HCT116 (cell line): ENCODE measurements at regions not wholly inside any gene's neighbourhood (a gene's known extent, or its start where the extent isn't known, plus 50 kb on each side); places are given as distances from the start of the nearest gene placed in this dataset.

ENCODE experiments used
- ATAC-seq: fragments of 200-7000 bp; cut with Tn5 transposase; 2 replicates; pipeline ENCODE4 v1.9.1; 2020; ENCODE audit warnings: mild to moderate bottlenecking, moderate library complexity
- BruUV-seq: library from RNA; stranded (reverse); fragments of 400-500 nt; replicated peaks from 2 replicates; lab custom pipeline; 2021; lab: Mats Ljungman, UMichigan
- CTCF ChIA-PET: fragments of 300-600 bp; sonication (Branson Sonifier 250); formaldehyde crosslinking; loops from one replicate; lab custom pipeline; 2021; ENCODE audit warnings: antibody characterized with exemption; lab: Charles Lee
- POLR2A ChIA-PET: fragments of 300-600, 350-600 bp; sonication (Branson Sonifier 250); formaldehyde crosslinking; loops from one replicate; lab custom pipeline; 2021; ENCODE audit warnings: antibody characterized with exemption; lab: Charles Lee
- RAD21 ChIA-PET, 2 experiments: fragments of 300-600 bp; sonication (Branson Sonifier 250); formaldehyde crosslinking; loops; one replicate each; lab custom pipeline; 2023; ENCODE audit warnings: low total read pairs in 2 of 2; ENCODE audit not compliant: uncharacterized antibody in 2 of 2, unreplicated experiment in 2 of 2, low non-redundant PET in 1 of 2; lab: Charles Lee
- DNase-seq: peaks from one replicate; pipeline ENCODE4 v3.0.0-alpha.2; 2010; ENCODE audit warnings: low read depth, low spot score
- H2AFZ ChIP-seq: fragments of 200-600 bp; shearing (Covaris generic), sonication (generic); 2 replicates; pipeline ENCODE4 v1.6.1; 2017; ENCODE audit warnings: low read depth, mixed run types, mixed read lengths, antibody characterized with exemption, low read length; ENCODE audit not compliant: poor library complexity, severe bottlenecking
- H3K27ac ChIP-seq: 2 replicates; pipeline ENCODE4 v1.5.1; 2012; ENCODE audit warnings: low read depth, low read length
- H3K27me3 ChIP-seq: fragments of 200-600 bp; sonication (generic); 2 replicates; pipeline ENCODE4 v1.6.1; 2016; ENCODE audit warnings: mixed run types, low read length, mixed read lengths; ENCODE audit not compliant: insufficient read depth
- H3K36me3 ChIP-seq, 2 experiments: fragments of 200-500 bp in 1 of 2; fragments of 200-600 bp in 1 of 2; sonication (Bioruptor generic) in 1 of 2; sonication (generic) in 1 of 2; 2 replicates each; pipeline versions ENCODE4 v1.5.1 to v1.6.1; 2014 to 2016; ENCODE audit warnings: low read length in 2 of 2, inconsistent platforms in 1 of 2, mixed read lengths in 1 of 2, mixed run types in 1 of 2; ENCODE audit not compliant: insufficient read depth in 2 of 2, control insufficient read depth in 1 of 2
- H3K4me1 ChIP-seq, 2 experiments: fragments of 200-600 bp in 1 of 2; sonication (generic) in 1 of 2; 2 replicates each; pipeline versions ENCODE4 v1.5.1 to v1.6.1; 2012 to 2017; ENCODE audit warnings: low read length in 2 of 2, inconsistent platforms in 1 of 2, mild to moderate bottlenecking in 1 of 2, mixed read lengths in 1 of 2, mixed run types in 1 of 2, moderate library complexity in 1 of 2; ENCODE audit not compliant: insufficient read depth in 2 of 2, control insufficient read depth in 1 of 2
- H3K4me2 ChIP-seq: fragments of 200-600 bp; sonication (generic); 2 replicates; pipeline ENCODE4 v1.6.1; 2017; ENCODE audit warnings: mixed run types, low read length, mixed read lengths
- H3K4me3 ChIP-seq, 2 experiments: fragments of 200-600 bp in 1 of 2; sonication (generic) in 1 of 2; replicated peaks in 1 of 2; 2 replicates each; pipeline ENCODE4 v1.5.1; 2011 to 2016; ENCODE audit warnings: low read length in 2 of 2, control low read depth in 1 of 2, low read depth in 1 of 2, mild to moderate bottlenecking in 1 of 2, mixed read lengths in 1 of 2, mixed run types in 1 of 2
- H3K79me2 ChIP-seq: fragments of 200-600 bp; sonication (generic); 2 replicates; pipeline ENCODE4 v1.6.1; 2017; ENCODE audit warnings: mild to moderate bottlenecking, mixed run types, low read length, moderate library complexity, mixed read lengths; ENCODE audit not compliant: insufficient read depth
- H3K9ac ChIP-seq: fragments of 200-600 bp; sonication (generic); 2 replicates; pipeline ENCODE4 v1.6.1; 2016; ENCODE audit warnings: low read length, mixed read lengths
- H3K9me2 ChIP-seq: fragments of 200-600 bp; sonication (generic), shearing (Covaris generic); 2 replicates; pipeline ENCODE4 v1.6.1; 2017; ENCODE audit warnings: mixed run types, mild to moderate bottlenecking, moderate library complexity; ENCODE audit not compliant: insufficient read depth
- H3K9me3 ChIP-seq, 2 experiments: fragments of 200-500 bp in 1 of 2; fragments of 200-600 bp in 1 of 2; sonication (Bioruptor generic) in 1 of 2; sonication (generic) in 1 of 2; 2 replicates each; pipeline ENCODE4 v1.6.1; 2014 to 2017; ENCODE audit warnings: low read length in 2 of 2, mixed read lengths in 2 of 2, inconsistent platforms in 1 of 2, low read depth in 1 of 2, mild to moderate bottlenecking in 1 of 2, mixed run types in 1 of 2, moderate library complexity in 1 of 2; ENCODE audit not compliant: control insufficient read depth in 1 of 2, insufficient read depth in 1 of 2
- H4K20me1 ChIP-seq: fragments of 200-600 bp; sonication (generic), shearing (Covaris generic); 2 replicates; pipeline ENCODE4 v1.6.1; 2017; ENCODE audit warnings: mixed run types, mild to moderate bottlenecking, moderate library complexity; ENCODE audit not compliant: insufficient read depth
- EGR1 ChIP-seq: IDR thresholded peaks from 2 replicates; pipeline ENCODE4 v1.6.1; 2012; ENCODE audit warnings: low read depth
- ELF1 ChIP-seq: IDR thresholded peaks from 2 replicates; pipeline ENCODE4 v1.6.1; 2012; ENCODE audit warnings: low read depth, borderline replicate concordance
- EZH2 ChIP-seq: fragments of 200-600 bp; sonication (generic); IDR thresholded peaks from 2 replicates; pipeline ENCODE4 v1.6.1; 2017; ENCODE audit warnings: antibody characterized with exemption, mixed run types
- EZH2phosphoT487 ChIP-seq: fragments of 200-600 bp; IDR thresholded peaks from 2 replicates; pipeline ENCODE4 v1.6.1; 2018; ENCODE audit warnings: antibody characterized with exemption, borderline replicate concordance
- FOSL1 ChIP-seq: IDR thresholded peaks from 2 replicates; pipeline ENCODE4 v1.6.1; 2012; ENCODE audit warnings: low read depth
- JUND ChIP-seq: IDR thresholded peaks from 2 replicates; pipeline ENCODE4 v1.6.1; 2012
- POLR2A ChIP-seq: IDR thresholded peaks from 2 replicates; pipeline ENCODE4 v1.7.0; 2011; ENCODE audit warnings: borderline replicate concordance; ENCODE audit not compliant: insufficient read depth, insufficient read length; ENCODE audit errors: extremely low read depth
- REST ChIP-seq: IDR thresholded peaks from 2 replicates; pipeline ENCODE4 v1.6.1; 2012; ENCODE audit warnings: low read depth
- SIN3A ChIP-seq: IDR thresholded peaks from 2 replicates; pipeline ENCODE4 v1.6.1; 2012; ENCODE audit warnings: low read depth
- SP1 ChIP-seq: IDR thresholded peaks from 2 replicates; pipeline ENCODE4 v1.6.1; 2012; ENCODE audit warnings: low read depth
- TCF7L2 ChIP-seq: IDR thresholded peaks from 2 replicates; pipeline ENCODE4 v1.7.0; 2011; ENCODE audit warnings: borderline replicate concordance, inconsistent platforms; ENCODE audit not compliant: insufficient read depth, insufficient read length; ENCODE audit errors: extremely low read depth
- ZFX ChIP-seq: fragments of 450-650 bp; IDR thresholded peaks from 2 replicates; pipeline ENCODE4 v1.6.1; 2017
- ZNF274 ChIP-seq: fragments of 200-500 bp; sonication (Bioruptor generic); IDR thresholded peaks from 2 replicates; pipeline ENCODE4 v1.6.1; 2014; ENCODE audit warnings: mild to moderate bottlenecking, low read depth, low read length, inconsistent platforms
- intact Hi-C: fragments of 100-400 bp; cut with micrococcal nuclease; formaldehyde crosslinking; loops from 2 replicates; pipeline ENCODE4 v1.10.0; 2022
- TF ChIP-seq, protein P1 (sequence below): IDR thresholded peaks from 2 replicates; pipeline ENCODE4 v1.6.1; 2011; ENCODE audit warnings: mild to moderate bottlenecking, low read length, moderate library complexity; ENCODE audit not compliant: insufficient replicate concordance; ENCODE audit errors: extremely low read depth
- TF ChIP-seq, protein P2 (sequence below): IDR thresholded peaks from 2 replicates; pipeline ENCODE4 v1.6.1; 2012

DNA sequence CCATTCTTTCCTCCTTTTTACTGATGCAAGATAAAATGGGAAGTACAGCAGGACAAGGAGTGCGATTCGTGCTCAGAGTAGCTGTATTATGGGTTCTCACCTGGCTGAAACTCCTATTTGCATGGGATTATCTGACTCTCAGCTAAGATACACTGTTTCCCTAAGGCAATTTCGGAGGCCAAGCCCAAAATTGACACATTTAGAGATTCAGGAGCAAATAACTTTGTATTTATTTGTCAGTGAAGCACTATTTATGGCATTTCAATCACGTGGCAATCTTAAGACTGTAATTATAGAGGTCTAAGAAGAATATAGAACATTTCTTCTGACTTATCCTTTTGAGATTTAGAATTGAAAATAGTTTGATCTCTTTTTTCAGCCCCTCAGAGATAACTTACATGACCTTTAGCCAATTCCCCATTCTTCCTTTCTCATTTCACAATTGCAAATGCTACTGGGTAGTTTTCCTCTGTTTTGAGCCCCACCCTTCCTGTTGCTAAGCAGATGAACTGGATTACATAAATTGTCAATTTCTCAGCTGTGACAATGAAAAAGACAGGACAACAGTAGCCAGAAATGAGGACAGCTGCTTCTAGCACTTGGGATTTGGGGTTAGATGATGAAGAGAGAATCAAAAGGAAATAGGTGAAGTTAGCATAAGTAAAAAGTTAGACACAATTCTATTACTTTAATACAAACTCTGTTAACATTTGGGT is 122.7 kb upstream of the FRY start:
- Histone ChIP-seq H3K9me2 (no peaks in the 10 kb centered on the region), H3K9ac (no peak overlapping the region), H3K79me2 (no peaks in the 10 kb centered on the region), H3K4me2 (no peak overlapping the region), H3K4me1 (no peaks in the 10 kb centered on the region), H3K36me3 (no peaks in the 10 kb centered on the region), H4K20me1 (no peaks in the 10 kb centered on the region), H3K4me3 (no peak overlapping the region), H3K27ac (no peak overlapping the region), H2AFZ (no peak overlapping the region), H3K9me3 (no peaks in the 10 kb centered on the region), H3K27me3 (peaks cover 16% of the 10 kb centered on the region)
- ATAC-seq (no peak), DNase-seq (no peak)
- RAD21 ChIA-PET = no interaction called here
- TF ChIP-seq, protein P1, sequence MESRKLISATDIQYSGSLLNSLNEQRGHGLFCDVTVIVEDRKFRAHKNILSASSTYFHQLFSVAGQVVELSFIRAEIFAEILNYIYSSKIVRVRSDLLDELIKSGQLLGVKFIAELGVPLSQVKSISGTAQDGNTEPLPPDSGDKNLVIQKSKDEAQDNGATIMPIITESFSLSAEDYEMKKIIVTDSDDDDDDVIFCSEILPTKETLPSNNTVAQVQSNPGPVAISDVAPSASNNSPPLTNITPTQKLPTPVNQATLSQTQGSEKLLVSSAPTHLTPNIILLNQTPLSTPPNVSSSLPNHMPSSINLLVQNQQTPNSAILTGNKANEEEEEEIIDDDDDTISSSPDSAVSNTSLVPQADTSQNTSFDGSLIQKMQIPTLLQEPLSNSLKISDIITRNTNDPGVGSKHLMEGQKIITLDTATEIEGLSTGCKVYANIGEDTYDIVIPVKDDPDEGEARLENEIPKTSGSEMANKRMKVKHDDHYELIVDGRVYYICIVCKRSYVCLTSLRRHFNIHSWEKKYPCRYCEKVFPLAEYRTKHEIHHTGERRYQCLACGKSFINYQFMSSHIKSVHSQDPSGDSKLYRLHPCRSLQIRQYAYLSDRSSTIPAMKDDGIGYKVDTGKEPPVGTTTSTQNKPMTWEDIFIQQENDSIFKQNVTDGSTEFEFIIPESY = no peak
- TF ChIP-seq ZNF274 (no peak), SP1 (no peak), JUND (no peak), EZH2 (no peak), ELF1 (no peak), EGR1 (no peak), SIN3A (no peak), ZFX (no peak), REST (no peak), EZH2phosphoT487 (no peak), TCF7L2 (no peak), POLR2A (no peak), FOSL1 (no peak)
- TF ChIP-seq, protein P2, sequence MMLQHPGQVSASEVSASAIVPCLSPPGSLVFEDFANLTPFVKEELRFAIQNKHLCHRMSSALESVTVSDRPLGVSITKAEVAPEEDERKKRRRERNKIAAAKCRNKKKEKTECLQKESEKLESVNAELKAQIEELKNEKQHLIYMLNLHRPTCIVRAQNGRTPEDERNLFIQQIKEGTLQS = no peak
- no TSS peak for BruUV-seq
- CTCF ChIA-PET = interaction anchor here (1.3 to 2.3 kb wide), 15 partner anchors 12 to 760 kb away, joined by 3 to 81 read pairs (median 8); partner anchors contain the start of genes BRCA2, FRY and ZAR1L
- intact Hi-C loops = no loop called here
- POLR2A ChIA-PET = interaction anchor here (1.1 kb wide), 1 partner anchor 10 kb away, joined by 3 read pairs; no protein-coding TSS in a partner anchor
